Keratinocyte (primary cell): ENCODE measurements at regions not wholly inside any gene's neighbourhood (a gene's known extent, or its start where the extent isn't known, plus 50 kb on each side); places are given as distances from the start of the nearest gene placed in this dataset.

Experiments used
- CTCF ChIP-seq, 3 experiments: IDR thresholded peaks in 1 of 3; conservative IDR thresholded peaks in 1 of 3; optimal IDR thresholded peaks in 1 of 3; 2 replicates in 2 of 3; 3 replicates in 1 of 3; pipeline versions ENCODE3 to v1.5.1; 2011; ENCODE audit warnings: low read length in 3 of 3, mild to moderate bottlenecking in 3 of 3, moderate library complexity in 2 of 3, control low read depth in 1 of 3, inconsistent platforms in 1 of 3; ENCODE audit not compliant: insufficient read depth in 2 of 3; ENCODE audit errors: extremely low read depth in 1 of 3
- EZH2 ChIP-seq: IDR thresholded peaks from one replicate; pipeline ENCODE4 v1.6.1; 2012; ENCODE audit warnings: inconsistent platforms, mild to moderate bottlenecking, low read length, moderate library complexity

- TF ChIP-seq CTCF (optimal IDR thresholded peaks at IDR 0.05 in 1 of 3, IDR thresholded peaks at IDR 0.05 in 1 of 3, conservative IDR thresholded peaks at IDR 0.05 in 1 of 3; ENCODE audit: extremely low read depth in 1 of 3, insufficient read depth in 2 of 3, low read length in 3 of 3) = no peak
- TF ChIP-seq EZH2 = no peak
Measured at GRCh38 chr5:107724642-107725041, 53.9 kb upstream of the EFNA5 start.
